ENCODE measurements at regions not wholly inside any gene's neighbourhood (a gene's known extent, or its start where the extent isn't known, plus 50 kb on each side); places are given as distances from the start of the nearest gene placed in this dataset.

- TF ChIP-seq CTCF (IDR thresholded peaks at IDR 0.05; ENCODE audit: poor library complexity, severe bottlenecking): no peak
- no peak for DNase-seq (ENCODE audit: low spot score)
- no peaks in the 10 kb centered on the region for H3K9me3 ChIP-seq (ENCODE audit: severe bottlenecking)
- ATAC-seq (ENCODE audit: low read depth): no peak
- H3K36me3 ChIP-seq (ENCODE audit: low read depth): no peaks in the 10 kb centered on the region
- H3K27ac ChIP-seq (ENCODE audit: poor library complexity, severe bottlenecking): no peak overlapping the region
- H3K4me1 ChIP-seq (ENCODE audit: insufficient read depth, poor library complexity, severe bottlenecking): no peaks in the 10 kb centered on the region
- H3K27me3 ChIP-seq (ENCODE audit: insufficient read depth, poor library complexity, severe bottlenecking): no peaks in the 10 kb centered on the region
- H3K4me3 ChIP-seq (ENCODE audit: severe bottlenecking): no peak overlapping the region
Measured at GRCh38 chr4:10875144-10875799, 190.7 kb upstream of the CLNK start.

GRCh38 chr4:10873809-10874208 lies 189.2 kb upstream of the CLNK start:
- Histone ChIP-seq H3K36me3 (ENCODE audit: low read depth) (no peaks in the 10 kb centered on the region), H3K9me3 (ENCODE audit: severe bottlenecking) (no peaks in the 10 kb centered on the region), H3K27me3 (ENCODE audit: insufficient read depth, poor library complexity, severe bottlenecking) (no peaks in the 10 kb centered on the region), H3K4me3 (ENCODE audit: severe bottlenecking) (no peak overlapping the region), H3K27ac (ENCODE audit: poor library complexity, severe bottlenecking) (no peak overlapping the region), H3K4me1 (ENCODE audit: insufficient read depth, poor library complexity, severe bottlenecking) (no peaks in the 10 kb centered on the region)
- ATAC-seq (ENCODE audit: low read depth) (no peak), DNase-seq (ENCODE audit: low spot score) (no peak)
- no peak for TF ChIP-seq CTCF (IDR thresholded peaks at IDR 0.05; ENCODE audit: poor library complexity, severe bottlenecking)

- no peak for ATAC-seq (ENCODE audit: low read depth)
- H3K27me3 ChIP-seq (ENCODE audit: insufficient read depth, poor library complexity, severe bottlenecking): no peaks in the 10 kb centered on the region
- TF ChIP-seq CTCF (IDR thresholded peaks at IDR 0.05; ENCODE audit: poor library complexity, severe bottlenecking): no peak
- H3K4me3 ChIP-seq (ENCODE audit: severe bottlenecking): no peak overlapping the region
- no peaks in the 10 kb centered on the region for H3K36me3 ChIP-seq (ENCODE audit: low read depth)
- no peaks in the 10 kb centered on the region for H3K4me1 ChIP-seq (ENCODE audit: insufficient read depth, poor library complexity, severe bottlenecking)
- no peak for DNase-seq (ENCODE audit: low spot score)
- H3K9me3 ChIP-seq (ENCODE audit: severe bottlenecking): no peaks in the 10 kb centered on the region
- H3K27ac ChIP-seq (ENCODE audit: poor library complexity, severe bottlenecking): no peak overlapping the region
Measured at GRCh38 chr4:10872833-10873517, 188.4 kb upstream of the CLNK start.

GRCh38 chr4:10866666-10867065 lies 182.1 kb upstream of the CLNK start:
- no peaks in the 10 kb centered on the region for H3K36me3 ChIP-seq (ENCODE audit: low read depth)
- no peak overlapping the region for H3K4me3 ChIP-seq (ENCODE audit: severe bottlenecking)
- TF ChIP-seq CTCF (IDR thresholded peaks at IDR 0.05; ENCODE audit: poor library complexity, severe bottlenecking): no peak
- DNase-seq (ENCODE audit: low spot score) (no peak), ATAC-seq (ENCODE audit: low read depth) (no peak)
- no peaks in the 10 kb centered on the region for H3K4me1 ChIP-seq (ENCODE audit: insufficient read depth, poor library complexity, severe bottlenecking)
- no peak overlapping the region for H3K27ac ChIP-seq (ENCODE audit: poor library complexity, severe bottlenecking)
- H3K27me3 ChIP-seq (ENCODE audit: insufficient read depth, poor library complexity, severe bottlenecking): no peaks in the 10 kb centered on the region
- no peaks in the 10 kb centered on the region for H3K9me3 ChIP-seq (ENCODE audit: severe bottlenecking)

GRCh38 chr4:10861036-10861435 lies 176.5 kb upstream of the CLNK start:
- no peaks in the 10 kb centered on the region for H3K36me3 ChIP-seq (ENCODE audit: low read depth)
- ATAC-seq (ENCODE audit: low read depth) (no peak), DNase-seq (ENCODE audit: low spot score) (no peak)
- no peak overlapping the region for H3K4me3 ChIP-seq (ENCODE audit: severe bottlenecking)
- peaks cover 4% of the 10 kb centered on the region for H3K9me3 ChIP-seq (ENCODE audit: severe bottlenecking)
- H3K27ac ChIP-seq (ENCODE audit: poor library complexity, severe bottlenecking): no peak overlapping the region
- no peak for TF ChIP-seq CTCF (IDR thresholded peaks at IDR 0.05; ENCODE audit: poor library complexity, severe bottlenecking)
- no peaks in the 10 kb centered on the region for H3K27me3 ChIP-seq (ENCODE audit: insufficient read depth, poor library complexity, severe bottlenecking)
- H3K4me1 ChIP-seq (ENCODE audit: insufficient read depth, poor library complexity, severe bottlenecking): no peaks in the 10 kb centered on the region

All from RWPE2 (cell line).